Sigmoid colon (tissue), 6 donors: ENCODE measurements at regions not wholly inside any gene's neighbourhood (a gene's known extent, or its start where the extent isn't known, plus 50 kb on each side); places are given as distances from the start of the nearest gene placed in this dataset.

Source experiments
- DNase-seq: peaks from one replicate; pipeline ENCODE4 v3.0.0-alpha.2; 2019
- H3K27ac ChIP-seq, 4 donors: fragments of 200-600 bp; sonication (generic); one replicate each; pipeline ENCODE4 v1.5.1; 2016 to 2019; ENCODE audit warnings: mild to moderate bottlenecking in 1 of 4
- H3K27me3 ChIP-seq, 3 donors: fragments of 200-600 bp; sonication (generic); one replicate each; pipeline ENCODE4 v1.5.1; 2019; ENCODE audit warnings: mild to moderate bottlenecking in 1 of 3
- H3K36me3 ChIP-seq, 4 donors: fragments of 200-600 bp; sonication (generic); one replicate each; pipeline ENCODE4 v1.5.1; 2016 to 2019
- H3K4me1 ChIP-seq, 4 donors: fragments of 200-600 bp; sonication (generic); one replicate each; pipeline ENCODE4 v1.5.1; 2017 to 2019
- H3K4me3 ChIP-seq, 4 donors: fragments of 200-600 bp; sonication (generic); one replicate each; pipeline ENCODE4 v1.5.1; 2017 to 2019; ENCODE audit warnings: mild to moderate bottlenecking in 2 of 4, moderate library complexity in 1 of 4
- H3K9me3 ChIP-seq, 4 donors: fragments of 200-600 bp in 3 of 4; sonication (generic) in 3 of 4; one replicate each; pipeline versions ENCODE4 v1.5.1 to v1.6.1; 2013 to 2019
- EP300 ChIP-seq, 4 donors: sonication (generic); formaldehyde crosslinking; IDR thresholded peaks; one replicate each; pipeline ENCODE4 v1.6.1; 2017; ENCODE audit warnings: antibody characterized with exemption in 4 of 4
- POLR2A ChIP-seq, 2 donors: fragments of 450-650 bp; IDR thresholded peaks; one replicate each; pipeline ENCODE4 v1.6.1; 2016; ENCODE audit warnings: antibody characterized with exemption in 2 of 2, mild to moderate bottlenecking in 2 of 2, moderate library complexity in 2 of 2
- POLR2AphosphoS5 ChIP-seq, 4 donors: sonication (generic); formaldehyde crosslinking; IDR thresholded peaks; one replicate each; pipeline ENCODE4 v1.6.1; 2017; ENCODE audit warnings: antibody characterized with exemption in 4 of 4
- WGBS, 2 donors: extraction: QIAGEN DNeasy Blood & Tissue Kit; methylation state at CpG; one replicate each; pipeline ENCODE4 v1.1.7; 2013; 5-methylcytosine and 5-hydroxymethylcytosine counted together
- intact Hi-C: fragments of 100-400 bp; cut with DNase I; formaldehyde crosslinking; loops from one replicate; pipeline ENCODE4 v1.15.1; 2023
- TF ChIP-seq, protein P1 (sequence below), 4 experiments: fragments of 450-650 bp in 3 of 4; fragments of 200-600 bp in 1 of 4; IDR thresholded peaks; one replicate each; pipeline ENCODE4 v1.5.1; 2016 to 2019; ENCODE audit warnings: antibody characterized with exemption in 4 of 4, mild to moderate bottlenecking in 3 of 4, moderate library complexity in 2 of 4
- donor health status: healthy with polysubstance abuse.
- donor health status: healthy.

GRCh38 chr5:93010616-93011015, 570.4 kb downstream of the NR2F1-AS1 start:
- H3K36me3 ChIP-seq: no peaks in the 10 kb centered on the region
- no peaks in the 10 kb centered on the region for H3K4me1 ChIP-seq
- peaks cover 0 to 1% (median 0%) of the 10 kb centered on the region in 4 donors for H3K9me3 ChIP-seq
- H3K27me3 ChIP-seq: no peaks in the 10 kb centered on the region
- intact Hi-C loops: no loop called here
- no peak overlapping the region for H3K27ac ChIP-seq
- H3K4me3 ChIP-seq: no peak overlapping the region
- DNase-seq: no peak
- TF ChIP-seq EP300 (IDR thresholded peaks at IDR 0.05) (no peak), POLR2A (IDR thresholded peaks at IDR 0.05) (no peak), POLR2AphosphoS5 (IDR thresholded peaks at IDR 0.05) (no peak)
- TF ChIP-seq, protein P1, sequence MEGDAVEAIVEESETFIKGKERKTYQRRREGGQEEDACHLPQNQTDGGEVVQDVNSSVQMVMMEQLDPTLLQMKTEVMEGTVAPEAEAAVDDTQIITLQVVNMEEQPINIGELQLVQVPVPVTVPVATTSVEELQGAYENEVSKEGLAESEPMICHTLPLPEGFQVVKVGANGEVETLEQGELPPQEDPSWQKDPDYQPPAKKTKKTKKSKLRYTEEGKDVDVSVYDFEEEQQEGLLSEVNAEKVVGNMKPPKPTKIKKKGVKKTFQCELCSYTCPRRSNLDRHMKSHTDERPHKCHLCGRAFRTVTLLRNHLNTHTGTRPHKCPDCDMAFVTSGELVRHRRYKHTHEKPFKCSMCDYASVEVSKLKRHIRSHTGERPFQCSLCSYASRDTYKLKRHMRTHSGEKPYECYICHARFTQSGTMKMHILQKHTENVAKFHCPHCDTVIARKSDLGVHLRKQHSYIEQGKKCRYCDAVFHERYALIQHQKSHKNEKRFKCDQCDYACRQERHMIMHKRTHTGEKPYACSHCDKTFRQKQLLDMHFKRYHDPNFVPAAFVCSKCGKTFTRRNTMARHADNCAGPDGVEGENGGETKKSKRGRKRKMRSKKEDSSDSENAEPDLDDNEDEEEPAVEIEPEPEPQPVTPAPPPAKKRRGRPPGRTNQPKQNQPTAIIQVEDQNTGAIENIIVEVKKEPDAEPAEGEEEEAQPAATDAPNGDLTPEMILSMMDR (IDR thresholded peaks at IDR 0.05): no peak
- 74 to 78% methylated on average over 1 of the region's 1 CpG for WGBS, 2 donors

DNA sequence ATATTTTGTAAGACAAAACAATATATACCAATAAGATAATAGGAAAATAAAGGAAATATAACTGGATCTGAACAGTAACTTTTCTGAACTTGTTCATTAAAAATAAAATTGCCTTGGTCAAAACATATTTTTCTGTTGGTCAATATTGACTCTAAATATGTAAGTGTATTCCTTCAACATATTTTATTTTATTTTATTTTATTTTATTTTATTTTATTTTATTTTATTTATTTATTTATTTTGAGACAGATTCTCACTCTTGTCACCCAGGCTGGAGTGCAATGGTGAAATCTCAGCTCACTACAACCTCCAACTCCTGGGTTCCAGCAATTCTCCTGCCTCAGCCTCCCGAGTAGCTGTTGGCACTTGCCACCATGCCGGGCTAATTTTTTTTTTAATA, 571.0 kb downstream of the NR2F1-AS1 start:
- Histone ChIP-seq H3K4me3 (no peak overlapping the region), H3K9me3 (peaks cover 0 to 1% (median 0%) of the 10 kb centered on the region in 4 donors), H3K4me1 (no peaks in the 10 kb centered on the region), H3K27me3 (no peaks in the 10 kb centered on the region), H3K27ac (no peak overlapping the region), H3K36me3 (no peaks in the 10 kb centered on the region)
- TF ChIP-seq POLR2A (IDR thresholded peaks at IDR 0.05) (no peak), POLR2AphosphoS5 (IDR thresholded peaks at IDR 0.05) (no peak), EP300 (IDR thresholded peaks at IDR 0.05) (no peak)
- TF ChIP-seq, protein P1 (IDR thresholded peaks at IDR 0.05): no peak
- no peak for DNase-seq
- intact Hi-C loops: no loop called here
- WGBS, 2 donors: 86 to 91% methylated on average over 2 of the region's 2 CpGs

- DNase-seq: no peak
- intact Hi-C loops: no loop called here
- Histone ChIP-seq H3K4me3 (no peak overlapping the region), H3K4me1 (no peaks in the 10 kb centered on the region), H3K27ac (no peak overlapping the region), H3K27me3 (no peaks in the 10 kb centered on the region), H3K36me3 (no peaks in the 10 kb centered on the region), H3K9me3 (peaks cover 0 to 1% (median 0%) of the 10 kb centered on the region in 4 donors)
- TF ChIP-seq, protein P1 (IDR thresholded peaks at IDR 0.05): no peak
- TF ChIP-seq POLR2A (IDR thresholded peaks at IDR 0.05): no peak
- TF ChIP-seq POLR2AphosphoS5 (IDR thresholded peaks at IDR 0.05): no peak
- TF ChIP-seq EP300 (IDR thresholded peaks at IDR 0.05): no peak
- 85 to 86% methylated on average over 7 of the region's 7 CpGs for WGBS, 2 donors
Measured at GRCh38 chr5:93008502-93009207, 572.4 kb downstream of the NR2F1-AS1 start.

DNA sequence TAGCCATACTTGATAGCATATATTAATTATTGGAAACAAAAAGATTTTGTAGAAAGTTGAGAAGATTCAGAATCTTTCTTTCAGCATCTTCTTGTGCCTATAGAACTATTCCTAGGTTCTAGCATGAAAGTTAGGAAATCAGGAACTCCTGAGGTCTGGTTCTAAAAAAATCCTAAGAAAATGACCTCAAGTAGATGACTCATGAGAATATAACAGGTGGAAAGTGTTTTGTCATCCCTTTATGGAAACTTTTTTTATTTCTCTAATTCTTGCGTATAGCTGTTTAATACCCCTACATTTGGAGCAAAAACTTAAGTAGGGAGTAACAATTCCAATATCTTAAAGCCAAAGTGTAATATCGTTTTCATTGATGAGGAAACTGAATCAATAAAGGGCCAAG, 574.1 kb downstream of the NR2F1-AS1 start:
- whole genome bisulfite sequencing, 2 donors: 36 to 44% methylated on average over 2 of the region's 2 CpGs
- Histone ChIP-seq H3K4me3 (no peak overlapping the region), H3K27me3 (no peaks in the 10 kb centered on the region), H3K4me1 (no peaks in the 10 kb centered on the region), H3K9me3 (peaks cover 0 to 1% (median 0%) of the 10 kb centered on the region in 4 donors), H3K27ac (no peak overlapping the region), H3K36me3 (no peaks in the 10 kb centered on the region)
- TF ChIP-seq, protein P1 (IDR thresholded peaks at IDR 0.05): no peak
- no peak for TF ChIP-seq EP300 (IDR thresholded peaks at IDR 0.05)
- no peak for TF ChIP-seq POLR2AphosphoS5 (IDR thresholded peaks at IDR 0.05)
- no peak for TF ChIP-seq POLR2A (IDR thresholded peaks at IDR 0.05)
- intact Hi-C loops: no loop called here
- no peak for DNase-seq

DNA sequence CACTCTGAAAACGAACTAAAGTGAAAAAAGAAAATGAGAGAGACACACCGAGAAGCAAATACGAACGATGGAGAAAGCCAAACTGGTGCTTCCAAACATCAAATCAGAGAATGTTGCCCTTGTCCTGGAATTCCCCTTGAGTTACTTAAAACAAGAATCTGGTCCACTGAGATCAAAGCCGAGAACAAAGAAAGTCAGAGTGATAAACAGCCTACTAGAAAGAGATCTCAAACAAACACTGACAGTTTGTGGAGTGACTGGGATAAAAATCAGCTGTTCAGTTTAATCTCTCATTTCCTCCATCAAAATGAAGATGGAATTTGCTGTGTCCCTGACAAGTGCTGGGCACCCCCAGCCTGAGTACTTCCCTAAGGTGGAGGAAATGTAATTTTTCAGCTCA, 582.6 kb downstream of the NR2F1-AS1 start:
- TF ChIP-seq, protein P1 (IDR thresholded peaks at IDR 0.05): no peak
- TF ChIP-seq EP300 (IDR thresholded peaks at IDR 0.05): no peak
- no peak for TF ChIP-seq POLR2AphosphoS5 (IDR thresholded peaks at IDR 0.05)
- no peak for TF ChIP-seq POLR2A (IDR thresholded peaks at IDR 0.05)

More for the DNA sequence above, 582.6 kb downstream of the NR2F1-AS1 start:
- Histone ChIP-seq H3K4me3 (no peak overlapping the region), H3K4me1 (no peaks in the 10 kb centered on the region), H3K27ac (no peak overlapping the region), H3K36me3 (no peaks in the 10 kb centered on the region), H3K9me3 (peaks cover 0 to 12% (median 0%) of the 10 kb centered on the region in 4 donors), H3K27me3 (no peaks in the 10 kb centered on the region)
- 63 to 66% methylated on average over 5 of the region's 5 CpGs for WGBS, 2 donors
- intact Hi-C loops: no loop called here
- no peak for DNase-seq
